Esophagus muscularis mucosa (tissue), 4 donors: ENCODE measurements at regions not wholly inside any gene's neighbourhood (a gene's known extent, or its start where the extent isn't known, plus 50 kb on each side); places are given as distances from the start of the nearest gene placed in this dataset.

Experiments used
- EP300 ChIP-seq: sonication (generic); formaldehyde crosslinking; IDR thresholded peaks from one replicate; pipeline ENCODE4 v1.6.1; 2017; ENCODE audit warnings: antibody characterized with exemption
- POLR2A ChIP-seq: fragments of 450-650 bp; IDR thresholded peaks from one replicate; pipeline ENCODE4 v1.6.1; 2017; ENCODE audit warnings: antibody characterized with exemption, moderate library complexity, mild to moderate bottlenecking, low read depth
- POLR2AphosphoS5 ChIP-seq, 2 donors: sonication (generic); formaldehyde crosslinking; IDR thresholded peaks; one replicate each; pipeline ENCODE4 v1.6.1; 2017; ENCODE audit warnings: antibody characterized with exemption in 2 of 2
- TF ChIP-seq, protein P1 (sequence below), 3 experiments: fragments of 200-600 bp in 2 of 3; fragments of 450-650 bp in 1 of 3; sonication (generic) in 2 of 3; IDR thresholded peaks; one replicate each; pipeline ENCODE4 v1.5.1; 2017 to 2019; ENCODE audit warnings: antibody characterized with exemption in 3 of 3, mild to moderate bottlenecking in 2 of 3, moderate library complexity in 1 of 3

DNA sequence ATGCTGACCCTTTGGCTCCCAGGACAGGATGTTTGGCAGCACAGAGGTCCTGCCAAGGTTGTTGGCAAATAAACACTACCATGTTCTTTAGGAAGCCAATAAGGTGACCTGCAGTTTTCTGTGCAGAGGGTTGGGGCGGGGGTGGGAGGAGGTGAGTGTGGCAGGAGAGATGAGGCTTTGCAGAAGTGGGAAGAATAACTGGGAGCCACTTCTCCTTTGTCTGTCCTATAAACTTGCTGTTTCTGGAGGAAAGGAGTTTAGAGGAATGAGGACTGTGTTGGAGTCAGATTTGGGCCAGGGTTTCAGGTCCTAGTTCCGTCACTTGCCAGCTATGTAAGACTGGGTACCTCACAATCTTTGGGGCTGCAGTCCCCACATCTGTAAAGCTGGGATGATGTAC is 187.6 kb upstream of the SPRED2 start:
- TF ChIP-seq, protein P1, sequence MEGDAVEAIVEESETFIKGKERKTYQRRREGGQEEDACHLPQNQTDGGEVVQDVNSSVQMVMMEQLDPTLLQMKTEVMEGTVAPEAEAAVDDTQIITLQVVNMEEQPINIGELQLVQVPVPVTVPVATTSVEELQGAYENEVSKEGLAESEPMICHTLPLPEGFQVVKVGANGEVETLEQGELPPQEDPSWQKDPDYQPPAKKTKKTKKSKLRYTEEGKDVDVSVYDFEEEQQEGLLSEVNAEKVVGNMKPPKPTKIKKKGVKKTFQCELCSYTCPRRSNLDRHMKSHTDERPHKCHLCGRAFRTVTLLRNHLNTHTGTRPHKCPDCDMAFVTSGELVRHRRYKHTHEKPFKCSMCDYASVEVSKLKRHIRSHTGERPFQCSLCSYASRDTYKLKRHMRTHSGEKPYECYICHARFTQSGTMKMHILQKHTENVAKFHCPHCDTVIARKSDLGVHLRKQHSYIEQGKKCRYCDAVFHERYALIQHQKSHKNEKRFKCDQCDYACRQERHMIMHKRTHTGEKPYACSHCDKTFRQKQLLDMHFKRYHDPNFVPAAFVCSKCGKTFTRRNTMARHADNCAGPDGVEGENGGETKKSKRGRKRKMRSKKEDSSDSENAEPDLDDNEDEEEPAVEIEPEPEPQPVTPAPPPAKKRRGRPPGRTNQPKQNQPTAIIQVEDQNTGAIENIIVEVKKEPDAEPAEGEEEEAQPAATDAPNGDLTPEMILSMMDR (IDR thresholded peaks at IDR 0.05), result no peak
- no peak for TF ChIP-seq POLR2A
- TF ChIP-seq POLR2AphosphoS5 (IDR thresholded peaks at IDR 0.05), result no peak
- TF ChIP-seq EP300, result no peak
